ENCODE measurements at regions not wholly inside any gene's neighbourhood (a gene's known extent, or its start where the extent isn't known, plus 50 kb on each side); places are given as distances from the start of the nearest gene placed in this dataset.
"Not testable (repeated sequence)": the region's sequence is repeated elsewhere in the genome, so short reads cannot be mapped to it uniquely, and the experiment has no call there.

DNA sequence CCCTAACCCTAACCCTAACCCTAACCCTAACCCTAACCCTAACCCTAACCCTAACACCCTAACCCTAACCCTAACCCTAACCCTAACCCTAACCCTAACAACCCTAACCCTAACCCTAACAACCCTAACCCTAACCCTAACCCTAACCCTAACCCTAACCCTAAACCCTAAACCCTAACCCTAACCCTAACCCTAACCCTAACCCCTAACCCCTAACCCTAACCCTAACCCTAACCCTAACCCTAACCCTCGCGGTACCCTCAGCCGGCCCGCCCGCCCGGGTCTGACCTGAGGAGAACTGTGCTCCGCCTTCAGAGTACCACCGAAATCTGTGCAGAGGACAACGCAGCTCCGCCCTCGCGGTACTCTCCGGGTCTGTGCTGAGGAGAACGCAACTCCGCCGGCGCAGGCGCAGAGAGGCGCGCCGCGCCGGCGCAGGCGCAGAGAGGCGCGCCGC, 270.7 kb downstream of the OR4F29 start:
- H3K4me1 Mint-ChIP-seq; H3K27ac Mint-ChIP-seq; CTCF ChIA-PET; H3K27me3 Mint-ChIP-seq; H3K4me3 Mint-ChIP-seq; H3K36me3 Mint-ChIP-seq; H3K9me3 Mint-ChIP-seq (ENCODE audit: low read depth); ATAC-seq: not testable (repeated sequence)
- peak; percentile 38 for DNase-seq

DNA sequence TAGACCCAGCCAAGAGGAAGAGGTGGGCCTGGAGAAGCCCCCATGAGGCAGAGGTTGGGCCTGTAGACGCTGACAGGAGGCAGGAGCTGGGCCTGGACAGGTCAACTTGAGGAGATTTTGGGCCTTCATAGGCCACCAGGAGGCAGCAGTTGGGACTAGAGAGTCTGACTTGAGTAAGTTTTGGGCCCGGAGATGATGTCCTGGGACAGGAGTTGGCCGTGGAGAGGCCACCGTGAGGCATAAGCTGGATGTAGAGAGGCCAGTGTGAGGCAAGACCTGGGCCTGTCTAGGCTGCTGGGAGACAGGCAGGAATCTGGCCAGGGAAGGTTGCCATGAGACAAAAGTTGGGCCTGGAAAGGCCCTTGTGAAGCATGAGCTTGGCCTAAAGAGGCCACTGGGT, 312.6 kb downstream of the OR4F29 start:
- H3K27me3 Mint-ChIP-seq; H3K4me1 Mint-ChIP-seq; H3K4me3 Mint-ChIP-seq; CTCF ChIA-PET; H3K36me3 Mint-ChIP-seq; ATAC-seq; H3K9me3 Mint-ChIP-seq (ENCODE audit: low read depth); H3K27ac Mint-ChIP-seq; DNase-seq: not testable (repeated sequence)

- H3K4me1 Mint-ChIP-seq; CTCF ChIA-PET; ATAC-seq; H3K27ac Mint-ChIP-seq; H3K4me3 Mint-ChIP-seq; H3K9me3 Mint-ChIP-seq (ENCODE audit: low read depth); H3K36me3 Mint-ChIP-seq; H3K27me3 Mint-ChIP-seq: not testable (repeated sequence)
- peak; percentile 12 for DNase-seq
Observed at GRCh38 chr1:137664-138063, 313.8 kb downstream of the OR4F29 start.

DNA sequence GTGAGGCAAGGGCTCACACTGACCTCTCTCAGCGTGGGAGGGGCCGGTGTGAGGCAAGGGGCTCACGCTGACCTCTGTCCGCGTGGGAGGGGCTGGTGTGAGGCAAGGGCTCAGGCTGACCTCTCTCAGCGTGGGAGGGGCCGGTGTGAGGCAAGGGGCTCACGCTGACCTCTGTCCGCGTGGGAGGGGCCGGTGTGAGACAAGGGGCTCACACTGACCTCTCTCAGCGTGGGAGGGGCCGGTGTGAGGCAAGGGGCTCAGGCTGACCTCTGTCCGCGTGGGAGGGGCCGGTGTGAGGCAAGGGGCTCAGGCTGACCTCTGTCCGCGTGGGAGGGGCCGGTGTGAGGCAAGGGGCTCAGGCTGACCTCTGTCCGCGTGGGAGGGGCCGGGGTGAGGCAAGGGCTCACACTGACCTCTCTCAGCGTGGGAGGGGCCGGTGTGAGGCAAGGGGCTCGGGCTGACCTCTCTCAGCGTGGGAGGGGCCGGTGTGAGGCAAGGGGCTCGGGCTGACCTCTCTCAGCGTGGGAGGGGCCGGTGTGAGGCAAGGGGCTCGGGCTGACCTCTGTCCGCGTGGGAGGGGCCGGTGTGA, 315.0 kb downstream of the OR4F29 start:
- H3K27me3 Mint-ChIP-seq; H3K9me3 Mint-ChIP-seq (ENCODE audit: low read depth); H3K36me3 Mint-ChIP-seq; H3K4me3 Mint-ChIP-seq; H3K4me1 Mint-ChIP-seq; CTCF ChIA-PET; ATAC-seq; H3K27ac Mint-ChIP-seq: not testable (repeated sequence)
- DNase-seq, result peak; percentile 16

GRCh38 chr1:134936-135335, 316.5 kb downstream of the OR4F29 start:
- H3K27ac Mint-ChIP-seq; CTCF ChIA-PET; ATAC-seq; H3K4me1 Mint-ChIP-seq; H3K4me3 Mint-ChIP-seq; H3K9me3 Mint-ChIP-seq (ENCODE audit: low read depth); H3K36me3 Mint-ChIP-seq; H3K27me3 Mint-ChIP-seq: not testable (repeated sequence)
- peak; percentile 34 for DNase-seq

DNA sequence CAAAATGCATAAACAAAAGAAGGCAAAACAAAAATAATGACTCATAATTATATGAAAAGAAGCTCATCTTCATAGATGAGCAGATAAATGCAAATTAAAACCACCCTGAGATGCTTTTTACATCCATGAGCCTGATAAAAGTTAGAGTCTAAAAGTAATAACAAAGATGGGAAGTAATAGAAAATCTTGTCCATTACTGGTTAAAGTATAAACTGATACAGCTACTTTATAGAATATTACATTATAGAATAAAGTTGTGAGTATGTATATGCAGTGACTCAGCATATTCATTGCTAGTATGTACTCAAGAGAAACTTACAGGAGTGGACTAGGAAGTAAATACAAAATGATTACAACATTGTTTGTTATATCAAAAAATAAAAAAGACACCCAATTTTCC, 333.0 kb downstream of the OR4F29 start:
- ATAC-seq; H3K9me3 Mint-ChIP-seq (ENCODE audit: low read depth); DNase-seq; H3K36me3 Mint-ChIP-seq; H3K27me3 Mint-ChIP-seq; H3K4me1 Mint-ChIP-seq; CTCF ChIA-PET; H3K27ac Mint-ChIP-seq; H3K4me3 Mint-ChIP-seq: not testable (repeated sequence)

- H3K4me3 Mint-ChIP-seq; H3K27me3 Mint-ChIP-seq; H3K36me3 Mint-ChIP-seq; ATAC-seq; H3K4me1 Mint-ChIP-seq; CTCF ChIA-PET; H3K9me3 Mint-ChIP-seq (ENCODE audit: low read depth); DNase-seq; H3K27ac Mint-ChIP-seq: not testable (repeated sequence)
Observed at GRCh38 chr1:115534-115933, 335.9 kb downstream of the OR4F29 start.

DNA sequence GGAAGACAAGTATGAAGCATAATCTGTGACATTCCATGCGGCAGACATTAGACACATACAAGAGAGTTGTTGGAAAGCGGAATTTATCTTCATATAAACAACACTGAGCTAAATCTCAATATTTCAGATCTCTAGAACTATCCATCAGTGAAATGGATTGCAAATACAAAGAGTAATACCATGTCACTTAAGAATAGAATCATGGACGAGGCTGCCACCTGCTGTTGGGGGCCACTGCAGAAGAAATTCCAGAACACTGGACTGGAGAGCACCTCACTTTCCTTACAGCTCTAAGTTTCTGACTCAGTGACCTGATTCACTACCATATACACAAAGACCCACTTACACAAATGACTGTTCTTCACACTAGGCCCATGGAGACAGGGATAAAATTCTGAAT, 346.7 kb downstream of the OR4F29 start:
- DNase-seq; H3K9me3 Mint-ChIP-seq (ENCODE audit: low read depth); H3K36me3 Mint-ChIP-seq; ATAC-seq; H3K4me3 Mint-ChIP-seq; H3K27ac Mint-ChIP-seq; H3K27me3 Mint-ChIP-seq; H3K4me1 Mint-ChIP-seq; CTCF ChIA-PET: not testable (repeated sequence)

- H3K27me3 Mint-ChIP-seq; H3K4me3 Mint-ChIP-seq; ATAC-seq; H3K36me3 Mint-ChIP-seq; H3K27ac Mint-ChIP-seq; DNase-seq; H3K4me1 Mint-ChIP-seq; CTCF ChIA-PET; H3K9me3 Mint-ChIP-seq (ENCODE audit: low read depth): not testable (repeated sequence)
Observed at GRCh38 chr1:99481-99880, 352.0 kb downstream of the OR4F29 start.

- H3K27ac Mint-ChIP-seq; H3K4me1 Mint-ChIP-seq; ATAC-seq; H3K9me3 Mint-ChIP-seq (ENCODE audit: low read depth); CTCF ChIA-PET; DNase-seq; H3K36me3 Mint-ChIP-seq; H3K4me3 Mint-ChIP-seq; H3K27me3 Mint-ChIP-seq: not testable (repeated sequence)
Observed at GRCh38 chr1:98811-99210, 352.7 kb downstream of the OR4F29 start.

DNA sequence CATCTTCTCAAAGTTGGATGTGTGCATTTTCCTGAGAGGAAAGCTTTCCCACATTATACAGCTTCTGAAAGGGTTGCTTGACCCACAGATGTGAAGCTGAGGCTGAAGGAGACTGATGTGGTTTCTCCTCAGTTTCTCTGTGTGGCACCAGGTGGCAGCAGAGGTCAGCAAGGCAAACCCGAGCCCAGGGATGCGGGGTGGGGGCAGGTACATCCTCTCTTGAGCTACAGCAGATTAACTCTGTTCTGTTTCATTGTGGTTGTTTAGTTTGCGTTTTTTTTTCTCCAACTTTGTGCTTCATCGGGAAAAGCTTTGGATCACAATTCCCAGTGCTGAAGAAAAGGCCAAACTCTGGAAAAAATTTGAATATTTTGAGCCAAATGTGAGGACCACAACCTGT, 360.2 kb downstream of the OR4F29 start:
- H3K27me3 Mint-ChIP-seq; H3K4me1 Mint-ChIP-seq; DNase-seq; CTCF ChIA-PET; H3K27ac Mint-ChIP-seq; H3K4me3 Mint-ChIP-seq; ATAC-seq; H3K36me3 Mint-ChIP-seq; H3K9me3 Mint-ChIP-seq (ENCODE audit: low read depth): not testable (repeated sequence)

- H3K4me1 Mint-ChIP-seq; ATAC-seq; H3K9me3 Mint-ChIP-seq (ENCODE audit: low read depth); H3K27ac Mint-ChIP-seq; H3K27me3 Mint-ChIP-seq; CTCF ChIA-PET; H3K36me3 Mint-ChIP-seq; DNase-seq; H3K4me3 Mint-ChIP-seq: not testable (repeated sequence)
Observed at GRCh38 chr1:88110-88509, 363.4 kb downstream of the OR4F29 start.

DNA sequence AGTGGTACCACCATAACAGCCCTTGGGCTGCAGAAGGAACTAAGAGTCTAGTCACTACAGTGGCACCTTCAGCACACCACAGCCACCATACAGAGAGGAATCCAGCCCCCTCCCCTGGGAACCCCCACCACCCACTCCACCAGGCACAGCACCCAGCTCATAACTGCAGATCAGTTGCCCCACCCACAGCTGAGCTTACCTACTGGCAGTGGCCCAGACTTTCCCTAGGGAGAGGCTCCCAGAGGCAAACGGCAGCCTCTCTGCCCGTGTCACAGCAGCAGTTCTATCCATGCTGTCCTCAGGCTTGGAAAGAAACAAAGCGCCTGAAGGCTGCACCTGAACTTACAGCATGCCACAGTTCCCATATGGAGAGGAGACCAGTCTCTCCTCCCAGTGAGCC, 372.3 kb downstream of the OR4F29 start:
- not testable (repeated sequence) for H3K4me1 Mint-ChIP-seq, H3K4me3 Mint-ChIP-seq, H3K36me3 Mint-ChIP-seq

GRCh38 chr1:65119-65518, 386.4 kb downstream of the OR4F29 start, which contains the start of gene OR4F5:
TSS of gene OR4F5 (plus strand) at chr1:65419.
- CTCF ChIA-PET; H3K27me3 Mint-ChIP-seq; ATAC-seq; H3K4me1 Mint-ChIP-seq; H3K4me3 Mint-ChIP-seq; H3K36me3 Mint-ChIP-seq; H3K27ac Mint-ChIP-seq; DNase-seq; H3K9me3 Mint-ChIP-seq (ENCODE audit: low read depth): not testable (repeated sequence)

More for the DNA sequence above, 372.3 kb downstream of the OR4F29 start:
- H3K9me3 Mint-ChIP-seq (ENCODE audit: low read depth); H3K27me3 Mint-ChIP-seq; H3K27ac Mint-ChIP-seq; CTCF ChIA-PET; ATAC-seq; DNase-seq: not testable (repeated sequence)

GRCh38 chr1:56014-56531, 395.4 kb downstream of the OR4F29 start:
- DNase-seq; ATAC-seq; H3K36me3 Mint-ChIP-seq; H3K4me1 Mint-ChIP-seq; H3K9me3 Mint-ChIP-seq (ENCODE audit: low read depth); CTCF ChIA-PET; H3K27me3 Mint-ChIP-seq; H3K4me3 Mint-ChIP-seq; H3K27ac Mint-ChIP-seq: not testable (repeated sequence)

Measured in activated CD8-positive, alpha-beta memory T cell treated with anti-CD3 and anti-CD28 coated beads, Interleukin-2, amount 10 ng/mL, durations not matched to agents 7 days and 5 days (primary cell).